Neural cell (in vitro differentiated cells): ENCODE measurements at regions not wholly inside any gene's neighbourhood (a gene's known extent, or its start where the extent isn't known, plus 50 kb on each side); places are given as distances from the start of the nearest gene placed in this dataset.

Experiments
- H2AFZ ChIP-seq: fragments of 200-600, 300-800 bp; sonication (generic), shearing (Covaris generic); 2 replicates; pipeline ENCODE4 v1.6.0; 2014; ENCODE audit warnings: low read depth, mild to moderate bottlenecking, antibody characterized with exemption, low read length, moderate library complexity
- H3F3A ChIP-seq: fragments of 200-600 bp; shearing (Covaris generic); 2 replicates; pipeline ENCODE4 v1.6.1; 2016; ENCODE audit warnings: mild to moderate bottlenecking, moderate library complexity, mixed read lengths, antibody characterized with exemption, low read length; ENCODE audit not compliant: insufficient read depth, poor library complexity, severe bottlenecking
- H3K27ac ChIP-seq: fragments of 200-600, 300-800 bp; sonication (generic), shearing (Covaris generic); 2 replicates; pipeline ENCODE4 v1.5.1; 2014; ENCODE audit warnings: mild to moderate bottlenecking, low read length, moderate library complexity
- H3K27me3 ChIP-seq: fragments of 300-800, 200-600 bp; sonication (generic), shearing (Covaris generic); 2 replicates; pipeline ENCODE4 v1.6.0; 2014; ENCODE audit warnings: mild to moderate bottlenecking, low read depth, low read length, moderate library complexity; ENCODE audit not compliant: insufficient read depth
- H3K36me3 ChIP-seq: fragments of 300-800, 200-600 bp; sonication (generic), shearing (Covaris generic); 2 replicates; pipeline ENCODE4 v1.5.1; 2014; ENCODE audit warnings: mild to moderate bottlenecking, antibody characterized with exemption, low read length, moderate library complexity; ENCODE audit not compliant: insufficient read depth
- H3K4me2 ChIP-seq: fragments of 300-800, 200-600 bp; sonication (generic), shearing (Covaris generic); 2 replicates; pipeline ENCODE4 v1.6.0; 2014; ENCODE audit warnings: mild to moderate bottlenecking, low read length
- H3K4me3 ChIP-seq: fragments of 300-800, 200-600 bp; sonication (generic), shearing (Covaris generic); 2 replicates; pipeline ENCODE4 v1.5.1; 2014; ENCODE audit warnings: mild to moderate bottlenecking, low read length, moderate library complexity
- H3K79me2 ChIP-seq: fragments of 200-600 bp; shearing (Covaris generic); replicated peaks from 2 replicates; pipeline ENCODE4 v1.6.0; 2014; ENCODE audit warnings: mild to moderate bottlenecking, low read length, moderate library complexity; ENCODE audit not compliant: insufficient read depth
- H3K9ac ChIP-seq: fragments of 300-800, 200-600 bp; sonication (generic), shearing (Covaris generic); 2 replicates; pipeline ENCODE4 v1.6.1; 2016; ENCODE audit warnings: mild to moderate bottlenecking, low read length, mixed read lengths
- H3K9me2 ChIP-seq: fragments of 200-600 bp; shearing (Covaris generic); 2 replicates; pipeline ENCODE4 v1.6.1; 2016; ENCODE audit warnings: mild to moderate bottlenecking, low read length, mixed read lengths; ENCODE audit not compliant: insufficient read depth
- H3K9me3 ChIP-seq: fragments of 200-600, 300-800 bp; sonication (generic), shearing (Covaris generic); 2 replicates; pipeline ENCODE4 v1.6.1; 2016; ENCODE audit warnings: mild to moderate bottlenecking, mixed run types, low read length, moderate library complexity, mixed read lengths
- H4K20me1 ChIP-seq: fragments of 200-600 bp; shearing (Covaris generic); 2 replicates; pipeline ENCODE4 v1.6.1; 2016; ENCODE audit warnings: mild to moderate bottlenecking, mixed run types; ENCODE audit not compliant: insufficient read depth
- EP300 ChIP-seq: fragments of 450-650 bp; conservative IDR thresholded peaks from 2 replicates; pipeline ENCODE4 v1.6.1; 2014; ENCODE audit warnings: antibody characterized with exemption, mild to moderate bottlenecking, moderate library complexity; ENCODE audit not compliant: poor library complexity, severe bottlenecking
- EZH2 ChIP-seq: fragments of 200-600, 300-800 bp; shearing (Covaris generic), sonication (generic); IDR thresholded peaks from 2 replicates; pipeline ENCODE4 v1.6.1; 2014; ENCODE audit warnings: antibody characterized with exemption, low read length, borderline replicate concordance, mild to moderate bottlenecking; ENCODE audit not compliant: insufficient read depth, poor library complexity, severe bottlenecking
- MXI1 ChIP-seq: fragments of 450-650 bp; conservative IDR thresholded peaks from 2 replicates; pipeline ENCODE4 v1.6.1; 2014; ENCODE audit warnings: antibody characterized with exemption, mild to moderate bottlenecking; ENCODE audit not compliant: poor library complexity, severe bottlenecking
- POLR2AphosphoS5 ChIP-seq: IDR thresholded peaks from 2 replicates; pipeline ENCODE4 v1.6.1; 2012
- RAD21 ChIP-seq: fragments of 450-650 bp; conservative IDR thresholded peaks from 2 replicates; pipeline ENCODE4 v1.6.1; 2014; ENCODE audit warnings: antibody characterized with exemption, mild to moderate bottlenecking, moderate library complexity
- SMC3 ChIP-seq: fragments of 450-650 bp; conservative IDR thresholded peaks from 2 replicates; pipeline ENCODE4 v1.6.1; 2014; ENCODE audit warnings: antibody characterized with exemption, mild to moderate bottlenecking, moderate library complexity; ENCODE audit not compliant: poor library complexity
- TAF1 ChIP-seq: IDR thresholded peaks from 2 replicates; pipeline ENCODE4 v1.6.1; 2012; ENCODE audit warnings: low read depth
- TF ChIP-seq, protein P1 (sequence below): IDR thresholded peaks from 2 replicates; pipeline ENCODE4 v1.6.1; 2012; ENCODE audit warnings: borderline replicate concordance
- TF ChIP-seq, protein P2 (sequence below): fragments of 450-650 bp; IDR thresholded peaks from 2 replicates; pipeline ENCODE4 v1.5.1; 2014; ENCODE audit warnings: antibody characterized with exemption, mild to moderate bottlenecking, moderate library complexity; ENCODE audit not compliant: poor library complexity, severe bottlenecking

DNA sequence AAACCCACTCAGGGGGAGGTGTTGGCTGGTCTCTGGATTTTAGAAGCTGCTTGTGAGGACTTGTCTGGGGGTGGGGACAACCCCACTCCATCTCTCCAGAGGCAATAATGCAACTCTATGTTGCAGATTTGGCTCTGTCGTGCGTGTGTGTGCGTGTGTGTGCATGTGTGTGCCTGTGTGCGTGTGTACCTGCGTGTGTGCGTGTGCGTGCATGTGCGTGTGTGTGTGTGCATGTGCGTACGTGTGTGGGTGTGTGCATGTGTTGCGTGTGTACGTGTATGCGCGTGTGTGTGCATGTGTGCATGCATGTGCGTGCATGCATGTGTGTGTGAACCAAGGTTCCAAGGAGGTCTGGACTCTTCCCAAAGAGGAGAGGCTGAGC, 120.4 kb upstream of the LHX1 start:
- no peak overlapping the region for H3K4me3 ChIP-seq
- no peak for TF ChIP-seq EP300
- TF ChIP-seq MXI1: no peak
- no peak for TF ChIP-seq POLR2AphosphoS5
- TF ChIP-seq, protein P1, sequence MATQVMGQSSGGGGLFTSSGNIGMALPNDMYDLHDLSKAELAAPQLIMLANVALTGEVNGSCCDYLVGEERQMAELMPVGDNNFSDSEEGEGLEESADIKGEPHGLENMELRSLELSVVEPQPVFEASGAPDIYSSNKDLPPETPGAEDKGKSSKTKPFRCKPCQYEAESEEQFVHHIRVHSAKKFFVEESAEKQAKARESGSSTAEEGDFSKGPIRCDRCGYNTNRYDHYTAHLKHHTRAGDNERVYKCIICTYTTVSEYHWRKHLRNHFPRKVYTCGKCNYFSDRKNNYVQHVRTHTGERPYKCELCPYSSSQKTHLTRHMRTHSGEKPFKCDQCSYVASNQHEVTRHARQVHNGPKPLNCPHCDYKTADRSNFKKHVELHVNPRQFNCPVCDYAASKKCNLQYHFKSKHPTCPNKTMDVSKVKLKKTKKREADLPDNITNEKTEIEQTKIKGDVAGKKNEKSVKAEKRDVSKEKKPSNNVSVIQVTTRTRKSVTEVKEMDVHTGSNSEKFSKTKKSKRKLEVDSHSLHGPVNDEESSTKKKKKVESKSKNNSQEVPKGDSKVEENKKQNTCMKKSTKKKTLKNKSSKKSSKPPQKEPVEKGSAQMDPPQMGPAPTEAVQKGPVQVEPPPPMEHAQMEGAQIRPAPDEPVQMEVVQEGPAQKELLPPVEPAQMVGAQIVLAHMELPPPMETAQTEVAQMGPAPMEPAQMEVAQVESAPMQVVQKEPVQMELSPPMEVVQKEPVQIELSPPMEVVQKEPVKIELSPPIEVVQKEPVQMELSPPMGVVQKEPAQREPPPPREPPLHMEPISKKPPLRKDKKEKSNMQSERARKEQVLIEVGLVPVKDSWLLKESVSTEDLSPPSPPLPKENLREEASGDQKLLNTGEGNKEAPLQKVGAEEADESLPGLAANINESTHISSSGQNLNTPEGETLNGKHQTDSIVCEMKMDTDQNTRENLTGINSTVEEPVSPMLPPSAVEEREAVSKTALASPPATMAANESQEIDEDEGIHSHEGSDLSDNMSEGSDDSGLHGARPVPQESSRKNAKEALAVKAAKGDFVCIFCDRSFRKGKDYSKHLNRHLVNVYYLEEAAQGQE: no peak
- TF ChIP-seq, protein P2, sequence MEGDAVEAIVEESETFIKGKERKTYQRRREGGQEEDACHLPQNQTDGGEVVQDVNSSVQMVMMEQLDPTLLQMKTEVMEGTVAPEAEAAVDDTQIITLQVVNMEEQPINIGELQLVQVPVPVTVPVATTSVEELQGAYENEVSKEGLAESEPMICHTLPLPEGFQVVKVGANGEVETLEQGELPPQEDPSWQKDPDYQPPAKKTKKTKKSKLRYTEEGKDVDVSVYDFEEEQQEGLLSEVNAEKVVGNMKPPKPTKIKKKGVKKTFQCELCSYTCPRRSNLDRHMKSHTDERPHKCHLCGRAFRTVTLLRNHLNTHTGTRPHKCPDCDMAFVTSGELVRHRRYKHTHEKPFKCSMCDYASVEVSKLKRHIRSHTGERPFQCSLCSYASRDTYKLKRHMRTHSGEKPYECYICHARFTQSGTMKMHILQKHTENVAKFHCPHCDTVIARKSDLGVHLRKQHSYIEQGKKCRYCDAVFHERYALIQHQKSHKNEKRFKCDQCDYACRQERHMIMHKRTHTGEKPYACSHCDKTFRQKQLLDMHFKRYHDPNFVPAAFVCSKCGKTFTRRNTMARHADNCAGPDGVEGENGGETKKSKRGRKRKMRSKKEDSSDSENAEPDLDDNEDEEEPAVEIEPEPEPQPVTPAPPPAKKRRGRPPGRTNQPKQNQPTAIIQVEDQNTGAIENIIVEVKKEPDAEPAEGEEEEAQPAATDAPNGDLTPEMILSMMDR: no peak
- TF ChIP-seq SMC3: no peak
- TF ChIP-seq RAD21: no peak
- TF ChIP-seq EZH2: no peak
- TF ChIP-seq TAF1: no peak
- H3K79me2 ChIP-seq: no peaks in the 10 kb centered on the region
- no peaks in the 10 kb centered on the region for H3K27me3 ChIP-seq
- no peak overlapping the region for H3K27ac ChIP-seq
- H3K4me2 ChIP-seq: no peak overlapping the region
- no peaks in the 10 kb centered on the region for H3K9me2 ChIP-seq
- H3K9ac ChIP-seq: no peak overlapping the region
- H3K9me3 ChIP-seq: no peaks in the 10 kb centered on the region
- H2AFZ ChIP-seq: no peak overlapping the region
- H4K20me1 ChIP-seq: no peaks in the 10 kb centered on the region
- H3K36me3 ChIP-seq: no peaks in the 10 kb centered on the region
- no peaks in the 10 kb centered on the region for H3F3A ChIP-seq

DNA sequence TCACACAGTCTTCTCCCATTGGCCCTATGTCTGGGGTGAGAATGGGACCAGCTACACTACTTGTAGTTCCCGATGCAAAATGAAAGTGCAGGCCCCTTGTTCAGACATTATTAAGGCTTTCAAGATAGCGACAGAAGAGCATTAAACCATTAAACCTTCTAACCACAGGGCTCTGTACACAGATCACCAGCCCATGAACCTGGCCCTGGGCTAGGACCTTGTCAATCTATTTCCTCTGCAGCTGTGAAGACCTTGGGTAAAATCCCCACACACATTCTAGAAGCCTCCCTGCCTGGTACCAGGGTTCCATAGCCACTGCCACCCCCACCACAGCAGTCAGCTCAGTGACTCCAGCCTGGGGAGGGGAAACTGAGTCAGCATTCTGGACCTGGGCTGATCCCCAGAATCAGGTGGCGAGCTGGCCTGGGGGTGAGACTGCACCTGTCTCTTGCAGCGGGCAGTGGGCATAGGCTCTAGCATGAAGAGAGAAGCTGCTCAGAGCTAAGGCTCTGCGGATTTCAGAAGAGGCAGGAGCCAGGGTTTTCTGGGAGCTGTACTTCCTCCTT, 119.7 kb upstream of the LHX1 start:
- TF ChIP-seq SMC3: no peak
- no peak for TF ChIP-seq EP300
- TF ChIP-seq EZH2: no peak
- TF ChIP-seq RAD21: no peak
- TF ChIP-seq, protein P1: no peak
- TF ChIP-seq TAF1: no peak
- no peak for TF ChIP-seq POLR2AphosphoS5
- no peak for TF ChIP-seq MXI1
- TF ChIP-seq, protein P2: no peak
- Histone ChIP-seq H3K36me3 (no peaks in the 10 kb centered on the region), H3K4me3 (no peak overlapping the region), H3K9me2 (no peaks in the 10 kb centered on the region), H2AFZ (no peak overlapping the region), H3K27me3 (no peaks in the 10 kb centered on the region), H3K9me3 (no peaks in the 10 kb centered on the region), H3K79me2 (no peaks in the 10 kb centered on the region), H3F3A (no peaks in the 10 kb centered on the region), H3K9ac (no peak overlapping the region), H3K27ac (no peak overlapping the region), H4K20me1 (no peaks in the 10 kb centered on the region), H3K4me2 (no peak overlapping the region)
